ENCODE measurements at regions not wholly inside any gene's neighbourhood (a gene's known extent, or its start where the extent isn't known, plus 50 kb on each side); places are given as distances from the start of the nearest gene placed in this dataset.

DNA sequence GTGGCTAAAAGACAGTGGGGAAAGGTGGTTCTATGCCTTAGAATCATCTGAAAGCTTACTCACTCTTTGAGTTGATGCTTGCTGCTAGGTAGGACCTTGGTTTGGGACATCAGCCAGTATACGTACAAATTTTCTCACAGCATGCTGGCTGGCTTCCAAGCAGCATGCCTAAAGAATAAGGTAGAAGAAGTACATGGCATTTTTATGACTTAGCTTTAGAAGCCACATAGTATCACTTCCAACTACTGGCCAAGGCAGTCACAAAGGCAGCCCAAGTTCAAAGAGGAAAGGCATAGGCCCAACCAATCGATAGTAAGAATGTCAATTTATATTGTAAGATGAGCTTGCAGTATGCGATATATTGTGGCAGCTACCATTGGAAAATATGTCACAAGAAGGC, 284.2 kb upstream of the CAND1 start (continued):
- TF ChIP-seq, protein P1, sequence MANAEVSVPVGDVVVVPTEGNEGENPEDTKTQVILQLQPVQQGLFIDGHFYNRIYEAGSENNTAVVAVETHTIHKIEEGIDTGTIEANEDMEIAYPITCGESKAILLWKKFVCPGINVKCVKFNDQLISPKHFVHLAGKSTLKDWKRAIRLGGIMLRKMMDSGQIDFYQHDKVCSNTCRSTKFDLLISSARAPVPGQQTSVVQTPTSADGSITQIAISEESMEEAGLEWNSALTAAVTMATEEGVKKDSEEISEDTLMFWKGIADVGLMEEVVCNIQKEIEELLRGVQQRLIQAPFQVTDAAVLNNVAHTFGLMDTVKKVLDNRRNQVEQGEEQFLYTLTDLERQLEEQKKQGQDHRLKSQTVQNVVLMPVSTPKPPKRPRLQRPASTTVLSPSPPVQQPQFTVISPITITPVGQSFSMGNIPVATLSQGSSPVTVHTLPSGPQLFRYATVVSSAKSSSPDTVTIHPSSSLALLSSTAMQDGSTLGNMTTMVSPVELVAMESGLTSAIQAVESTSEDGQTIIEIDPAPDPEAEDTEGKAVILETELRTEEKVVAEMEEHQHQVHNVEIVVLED (CRISPR knock-in tag; IDR thresholded peaks at IDR 0.05), result no peak
- TF ChIP-seq HDAC2 (IDR thresholded peaks at IDR 0.05) (no peak), SREBF1 (IDR thresholded peaks at IDR 0.05; ENCODE audit: borderline replicate concordance, low read depth, low read length) (no peak), BACH1 (tag; IDR thresholded peaks at IDR 0.05) (no peak), CBX5 (IDR thresholded peaks at IDR 0.05; ENCODE audit: borderline replicate concordance, low read depth) (no peak), RBBP5 (IDR thresholded peaks at IDR 0.05; ENCODE audit: borderline replicate concordance, insufficient read depth, low read length, poor library complexity, severe bottlenecking) (no peak)
- TF ChIP-seq, protein P2, sequence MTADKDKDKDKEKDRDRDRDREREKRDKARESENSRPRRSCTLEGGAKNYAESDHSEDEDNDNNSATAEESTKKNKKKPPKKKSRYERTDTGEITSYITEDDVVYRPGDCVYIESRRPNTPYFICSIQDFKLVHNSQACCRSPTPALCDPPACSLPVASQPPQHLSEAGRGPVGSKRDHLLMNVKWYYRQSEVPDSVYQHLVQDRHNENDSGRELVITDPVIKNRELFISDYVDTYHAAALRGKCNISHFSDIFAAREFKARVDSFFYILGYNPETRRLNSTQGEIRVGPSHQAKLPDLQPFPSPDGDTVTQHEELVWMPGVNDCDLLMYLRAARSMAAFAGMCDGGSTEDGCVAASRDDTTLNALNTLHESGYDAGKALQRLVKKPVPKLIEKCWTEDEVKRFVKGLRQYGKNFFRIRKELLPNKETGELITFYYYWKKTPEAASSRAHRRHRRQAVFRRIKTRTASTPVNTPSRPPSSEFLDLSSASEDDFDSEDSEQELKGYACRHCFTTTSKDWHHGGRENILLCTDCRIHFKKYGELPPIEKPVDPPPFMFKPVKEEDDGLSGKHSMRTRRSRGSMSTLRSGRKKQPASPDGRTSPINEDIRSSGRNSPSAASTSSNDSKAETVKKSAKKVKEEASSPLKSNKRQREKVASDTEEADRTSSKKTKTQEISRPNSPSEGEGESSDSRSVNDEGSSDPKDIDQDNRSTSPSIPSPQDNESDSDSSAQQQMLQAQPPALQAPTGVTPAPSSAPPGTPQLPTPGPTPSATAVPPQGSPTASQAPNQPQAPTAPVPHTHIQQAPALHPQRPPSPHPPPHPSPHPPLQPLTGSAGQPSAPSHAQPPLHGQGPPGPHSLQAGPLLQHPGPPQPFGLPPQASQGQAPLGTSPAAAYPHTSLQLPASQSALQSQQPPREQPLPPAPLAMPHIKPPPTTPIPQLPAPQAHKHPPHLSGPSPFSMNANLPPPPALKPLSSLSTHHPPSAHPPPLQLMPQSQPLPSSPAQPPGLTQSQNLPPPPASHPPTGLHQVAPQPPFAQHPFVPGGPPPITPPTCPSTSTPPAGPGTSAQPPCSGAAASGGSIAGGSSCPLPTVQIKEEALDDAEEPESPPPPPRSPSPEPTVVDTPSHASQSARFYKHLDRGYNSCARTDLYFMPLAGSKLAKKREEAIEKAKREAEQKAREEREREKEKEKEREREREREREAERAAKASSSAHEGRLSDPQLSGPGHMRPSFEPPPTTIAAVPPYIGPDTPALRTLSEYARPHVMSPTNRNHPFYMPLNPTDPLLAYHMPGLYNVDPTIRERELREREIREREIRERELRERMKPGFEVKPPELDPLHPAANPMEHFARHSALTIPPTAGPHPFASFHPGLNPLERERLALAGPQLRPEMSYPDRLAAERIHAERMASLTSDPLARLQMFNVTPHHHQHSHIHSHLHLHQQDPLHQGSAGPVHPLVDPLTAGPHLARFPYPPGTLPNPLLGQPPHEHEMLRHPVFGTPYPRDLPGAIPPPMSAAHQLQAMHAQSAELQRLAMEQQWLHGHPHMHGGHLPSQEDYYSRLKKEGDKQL (CRISPR knock-in tag; IDR thresholded peaks at IDR 0.05; ENCODE audit: borderline replicate concordance), result no peak
- TF ChIP-seq, protein P3, sequence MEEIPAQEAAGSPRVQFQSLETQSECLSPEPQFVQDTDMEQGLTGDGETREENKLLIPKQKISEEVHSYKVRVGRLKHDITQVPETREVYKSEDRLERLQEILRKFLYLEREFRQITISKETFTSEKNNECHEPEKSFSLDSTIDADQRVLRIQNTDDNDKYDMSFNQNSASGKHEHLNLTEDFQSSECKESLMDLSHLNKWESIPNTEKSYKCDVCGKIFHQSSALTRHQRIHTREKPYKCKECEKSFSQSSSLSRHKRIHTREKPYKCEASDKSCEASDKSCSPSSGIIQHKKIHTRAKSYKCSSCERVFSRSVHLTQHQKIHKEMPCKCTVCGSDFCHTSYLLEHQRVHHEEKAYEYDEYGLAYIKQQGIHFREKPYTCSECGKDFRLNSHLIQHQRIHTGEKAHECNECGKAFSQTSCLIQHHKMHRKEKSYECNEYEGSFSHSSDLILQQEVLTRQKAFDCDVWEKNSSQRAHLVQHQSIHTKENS (CRISPR knock-in tag; IDR thresholded peaks at IDR 0.05), result no peak
- TF ChIP-seq, protein P4, sequence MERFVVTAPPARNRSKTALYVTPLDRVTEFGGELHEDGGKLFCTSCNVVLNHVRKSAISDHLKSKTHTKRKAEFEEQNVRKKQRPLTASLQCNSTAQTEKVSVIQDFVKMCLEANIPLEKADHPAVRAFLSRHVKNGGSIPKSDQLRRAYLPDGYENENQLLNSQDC (CRISPR knock-in tag; IDR thresholded peaks at IDR 0.05), result no peak

Measured in K562 (cell line).